CD4-positive, alpha-beta T cell (primary cell): ENCODE measurements at regions not wholly inside any gene's neighbourhood (a gene's known extent, or its start where the extent isn't known, plus 50 kb on each side); places are given as distances from the start of the nearest gene placed in this dataset.
"Not testable (repeated sequence)": the region's sequence is repeated elsewhere in the genome, so short reads cannot be mapped to it uniquely, and the experiment has no call there.

Experiments used
- ATAC-seq: fragments of 200-7000 bp; cut with Tn5 transposase; one replicate; pipeline ENCODE4 v1.10.0; 2022; ENCODE audit warnings: mild to moderate bottlenecking; ENCODE audit not compliant: poor library complexity
- CTCF ChIA-PET: fragments of 350-600 bp; sonication (Branson Sonifier 250); formaldehyde crosslinking; loops from one replicate; lab custom pipeline; 2021; ENCODE audit warnings: antibody characterized with exemption, inconsistent platforms; lab: Charles Lee
- POLR2A ChIA-PET: fragments of 350-600 bp; sonication (Branson Sonifier 250); formaldehyde crosslinking; loops from one replicate; lab custom pipeline; 2021; ENCODE audit warnings: antibody characterized with exemption, inconsistent platforms; lab: Charles Lee
- DNase-seq, 14 experiments: peaks; one replicate each; pipeline ENCODE4 v3.0.0-alpha.2; 2013 to 2020; ENCODE audit warnings: mixed read lengths in 2 of 14
- H3K27ac ChIP-seq, 2 donors: one replicate each; pipeline versions ENCODE4 v1.5.1 to v1.7.0; 2013; ENCODE audit warnings: low read length in 2 of 2, low read depth in 1 of 2, mild to moderate bottlenecking in 1 of 2
- H3K27me3 ChIP-seq, 2 experiments: 1 replicate in 1 of 2; 2 replicates in 1 of 2; pipeline versions ENCODE4 v1.6.1 to v1.7.0; 2013; ENCODE audit warnings: low read length in 2 of 2, control low read depth in 1 of 2, mild to moderate bottlenecking in 1 of 2, moderate library complexity in 1 of 2; ENCODE audit not compliant: insufficient read depth in 2 of 2, control insufficient read depth in 1 of 2
- H3K36me3 ChIP-seq: one replicate; pipeline ENCODE4 v1.6.1; 2013; ENCODE audit warnings: low read length, control low read depth; ENCODE audit not compliant: insufficient read depth
- H3K4me1 ChIP-seq: one replicate; pipeline ENCODE4 v1.6.1; 2013; ENCODE audit warnings: low read length, control low read depth; ENCODE audit not compliant: insufficient read depth
- H3K4me3 ChIP-seq: one replicate; pipeline ENCODE4 v1.5.1; 2013; ENCODE audit warnings: mild to moderate bottlenecking, low read length, moderate library complexity
- H3K9me3 ChIP-seq, 2 experiments: 1 replicate in 1 of 2; 2 replicates in 1 of 2; pipeline versions ENCODE4 v1.6.1 to v1.7.0; 2013; ENCODE audit warnings: low read length in 2 of 2, mild to moderate bottlenecking in 2 of 2, control low read depth in 1 of 2, moderate library complexity in 1 of 2; ENCODE audit not compliant: control insufficient read depth in 1 of 2, insufficient read depth in 1 of 2
- H3K27ac Mint-ChIP-seq: one replicate; pipeline ENCODE4 v1.8.0; 2020; ENCODE audit warnings: mixed read lengths
- H3K27me3 Mint-ChIP-seq: one replicate; pipeline ENCODE4 v1.8.0; 2021; ENCODE audit warnings: mixed read lengths
- H3K36me3 Mint-ChIP-seq: one replicate; pipeline ENCODE4 v1.8.0; 2021; ENCODE audit warnings: low read depth, mixed read lengths
- H3K4me1 Mint-ChIP-seq: one replicate; pipeline ENCODE4 v1.8.0; 2021; ENCODE audit warnings: low read depth, mixed read lengths
- H3K4me3 Mint-ChIP-seq: one replicate; pipeline ENCODE4 v1.8.0; 2020; ENCODE audit warnings: mild to moderate bottlenecking, mixed read lengths
- H3K9me3 Mint-ChIP-seq: one replicate; pipeline ENCODE4 v1.8.0; 2020; ENCODE audit warnings: mixed read lengths
- CTCF ChIP-seq: fragments of 200-600 bp; IDR thresholded peaks from one replicate; pipeline ENCODE4 v1.8.0; 2022; ENCODE audit warnings: antibody characterized with exemption, mild to moderate bottlenecking
- intact Hi-C, 2 experiments: fragments of 100-400 bp; cut with DNase I in 1 of 2; cut with micrococcal nuclease in 1 of 2; formaldehyde crosslinking; loops; one replicate each; pipeline versions ENCODE4 v1.15.1 to v1.9.0; 2023 to 2025; cut with DNase I, micrococcal nuclease

GRCh38 chr14:45641541-45641940 is 388.5 kb upstream of the MIS18BP1 start:
- Histone ChIP-seq H3K4me3 (no peak overlapping the region), H3K4me1 (no peaks in the 10 kb centered on the region), H3K36me3 (no peaks in the 10 kb centered on the region), H3K27me3 (no peaks in the 10 kb centered on the region), H3K9me3 (peaks cover 0 to 7% of the 10 kb centered on the region in 2 experiments), H3K27ac (no peak overlapping the region)
- POLR2A ChIA-PET: no interaction called here
- H3K4me3 Mint-ChIP-seq: no peak overlapping the region
- H3K27ac Mint-ChIP-seq: no peak overlapping the region
- H3K27me3 Mint-ChIP-seq: no peaks in the 10 kb centered on the region
- H3K36me3 Mint-ChIP-seq: no peaks in the 10 kb centered on the region
- CTCF ChIA-PET: no interaction called here
- ATAC-seq (no peak), DNase-seq (no peak)
- peaks cover 12% of the 10 kb centered on the region for H3K9me3 Mint-ChIP-seq
- intact Hi-C loops: no loop called here
- no peaks in the 10 kb centered on the region for H3K4me1 Mint-ChIP-seq
- TF ChIP-seq CTCF: no peak

DNA sequence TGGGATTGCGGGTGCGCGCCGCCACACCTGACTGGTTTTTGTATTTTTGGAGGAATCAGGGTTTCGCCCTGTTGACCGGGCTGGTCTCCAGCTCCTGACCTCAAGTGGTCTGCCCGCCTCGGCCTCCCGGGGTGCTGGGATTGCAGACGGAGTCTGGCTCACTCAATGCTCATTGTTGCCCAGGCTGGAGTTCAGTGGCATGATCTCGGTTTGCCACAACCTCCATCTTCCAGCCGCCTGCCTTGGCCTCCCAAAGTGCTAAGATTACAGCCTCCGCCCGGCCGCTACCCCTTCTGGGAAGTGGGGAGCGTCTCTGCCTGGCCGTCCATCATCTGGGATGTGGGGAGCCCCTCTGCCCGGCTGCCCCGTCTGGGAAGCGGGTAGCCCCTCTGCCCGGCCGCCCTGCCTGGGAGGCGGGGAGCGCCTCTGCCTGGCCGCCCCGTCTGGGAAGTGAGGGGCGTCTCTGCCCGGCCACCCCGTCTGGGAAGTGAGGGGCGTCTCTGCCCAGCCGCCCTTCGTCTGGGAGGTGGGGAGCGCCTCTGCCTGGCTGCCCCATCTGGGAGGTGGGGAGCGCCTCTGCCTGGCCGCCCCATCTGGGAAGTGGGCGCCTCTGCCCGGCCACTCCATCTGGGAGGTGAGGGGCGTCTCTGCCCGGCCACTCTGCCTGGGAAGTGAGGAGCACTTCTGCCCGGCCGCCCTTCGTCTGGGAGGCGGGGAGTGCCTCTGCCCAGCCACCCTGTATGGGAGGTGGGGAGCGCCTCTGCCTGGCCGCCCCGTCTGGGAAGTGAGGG is 381.8 kb upstream of the MIS18BP1 start:
- CTCF ChIA-PET, POLR2A ChIA-PET, H3K36me3 Mint-ChIP-seq, H3K4me3 ChIP-seq, H3K27me3 ChIP-seq, H3K4me1 Mint-ChIP-seq, H3K27me3 Mint-ChIP-seq, H3K4me1 ChIP-seq, intact Hi-C loops, H3K27ac Mint-ChIP-seq, H3K4me3 Mint-ChIP-seq, ATAC-seq, H3K36me3 ChIP-seq, H3K27ac ChIP-seq: not testable (repeated sequence)
- peaks cover 12% of the 10 kb centered on the region for H3K9me3 Mint-ChIP-seq
- peaks cover 4 to 11% of the 10 kb centered on the region in 2 experiments for H3K9me3 ChIP-seq
- DNase-seq: peak in 1 of 14 experiments; percentile 3

DNA sequence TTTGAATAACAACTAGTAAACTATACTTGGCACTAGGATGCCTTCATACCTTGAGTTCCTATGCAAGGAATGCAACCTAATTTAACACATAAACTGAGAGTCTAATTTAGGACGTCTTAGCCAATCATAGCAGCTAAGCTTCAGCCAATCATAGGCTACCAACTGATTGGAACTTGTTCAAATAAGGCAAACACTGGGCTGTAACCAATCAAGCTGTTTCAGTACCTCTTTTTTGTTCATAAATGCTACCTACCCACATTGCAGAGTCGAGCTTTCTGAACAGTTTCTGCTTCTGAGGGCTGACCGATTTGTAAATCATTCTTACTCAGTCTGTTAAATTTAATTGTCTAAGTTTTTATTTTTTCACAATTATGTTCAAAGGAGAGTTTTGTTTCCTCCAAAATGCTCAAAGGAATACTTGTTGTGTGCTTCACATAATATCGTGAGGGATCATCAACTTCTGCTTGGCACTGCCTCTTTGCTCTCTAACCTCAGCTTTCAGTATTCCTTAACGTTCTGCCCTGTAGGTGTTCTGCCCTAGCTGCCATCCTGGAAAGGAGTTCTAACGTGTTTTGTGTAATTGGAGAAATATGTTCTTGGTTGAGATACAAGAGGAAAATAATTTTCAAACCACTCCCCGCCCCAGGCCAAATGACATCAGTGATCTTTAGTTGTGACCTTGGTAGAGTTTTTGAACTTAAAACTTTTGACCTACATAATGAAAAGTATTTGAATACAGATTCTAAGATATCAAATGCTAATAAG is 380.4 kb upstream of the MIS18BP1 start:
- POLR2A ChIA-PET: no interaction called here
- intact Hi-C loops: no loop called here

More for the DNA sequence above, 380.4 kb upstream of the MIS18BP1 start:
- no peak overlapping the region for H3K4me3 Mint-ChIP-seq
- no peaks in the 10 kb centered on the region for H3K27me3 Mint-ChIP-seq
- H3K27ac ChIP-seq: no peak overlapping the region
- TF ChIP-seq CTCF: no peak
- H3K4me1 ChIP-seq: no peaks in the 10 kb centered on the region
- CTCF ChIA-PET: no interaction called here
- H3K9me3 ChIP-seq: peaks cover 4 to 14% of the 10 kb centered on the region in 2 experiments
- no peak overlapping the region for H3K27ac Mint-ChIP-seq
- DNase-seq (no peak), ATAC-seq (no peak)
- no peaks in the 10 kb centered on the region for H3K27me3 ChIP-seq
- no peaks in the 10 kb centered on the region for H3K36me3 ChIP-seq
- H3K4me3 ChIP-seq: no peak overlapping the region
- no peaks in the 10 kb centered on the region for H3K36me3 Mint-ChIP-seq
- H3K9me3 Mint-ChIP-seq: peaks cover 12% of the 10 kb centered on the region
- no peaks in the 10 kb centered on the region for H3K4me1 Mint-ChIP-seq
